GM18502 (cell line): ENCODE measurements at regions not wholly inside any gene's neighbourhood (a gene's known extent, or its start where the extent isn't known, plus 50 kb on each side); places are given as distances from the start of the nearest gene placed in this dataset.

Experiments
- ATAC-seq: cut with Tn5 transposase; IDR thresholded peaks from one replicate; pipeline ENCODE4 v1.9.1; 2021; ENCODE audit warnings: mild to moderate bottlenecking; ENCODE audit not compliant: unreplicated experiment, poor library complexity

DNA sequence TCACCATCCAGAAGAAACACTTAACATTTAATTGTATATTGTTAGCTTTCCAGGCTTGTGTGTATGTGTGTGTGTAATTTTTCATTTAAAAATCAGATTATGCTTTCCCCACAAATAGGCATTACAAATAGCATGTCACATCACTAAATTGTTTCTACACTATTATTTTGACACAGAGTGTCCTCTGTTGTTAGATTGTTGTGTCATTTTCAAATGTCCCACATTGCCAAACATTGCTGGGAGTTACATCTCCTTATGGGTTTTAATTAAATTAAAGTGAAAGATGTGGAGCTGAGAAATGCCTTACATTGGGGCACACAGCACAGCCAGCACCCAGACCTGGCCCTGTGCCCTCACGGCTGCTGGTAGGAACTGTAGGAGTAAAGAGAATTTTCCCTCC lies 295.6 kb downstream of the ZEB1 start:
- ATAC-seq = no peak

DNA sequence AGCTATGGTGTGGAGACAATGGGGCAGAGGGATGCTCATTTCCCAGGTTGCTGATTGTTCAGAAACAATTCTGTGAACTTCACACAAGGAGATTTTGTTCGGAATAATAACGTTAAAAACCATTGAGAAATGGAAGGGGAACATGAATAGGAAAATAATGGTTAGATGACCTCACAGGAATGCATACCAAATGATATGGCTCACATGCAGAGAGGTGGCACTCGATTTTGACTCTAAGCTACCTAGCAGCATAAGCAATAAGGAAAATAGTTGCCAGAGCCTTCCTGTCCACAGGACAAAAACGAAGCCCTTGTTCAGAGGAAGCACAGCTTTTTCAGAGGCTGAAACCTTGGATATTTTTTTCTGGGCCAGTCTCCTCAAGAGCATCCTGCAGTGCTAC lies 293.1 kb downstream of the ZEB1 start:
- no peak for ATAC-seq

- ATAC-seq = no peak
These were observed 292.1 kb downstream of the ZEB1 start for GRCh38 chr10:31611161-31611560.

DNA sequence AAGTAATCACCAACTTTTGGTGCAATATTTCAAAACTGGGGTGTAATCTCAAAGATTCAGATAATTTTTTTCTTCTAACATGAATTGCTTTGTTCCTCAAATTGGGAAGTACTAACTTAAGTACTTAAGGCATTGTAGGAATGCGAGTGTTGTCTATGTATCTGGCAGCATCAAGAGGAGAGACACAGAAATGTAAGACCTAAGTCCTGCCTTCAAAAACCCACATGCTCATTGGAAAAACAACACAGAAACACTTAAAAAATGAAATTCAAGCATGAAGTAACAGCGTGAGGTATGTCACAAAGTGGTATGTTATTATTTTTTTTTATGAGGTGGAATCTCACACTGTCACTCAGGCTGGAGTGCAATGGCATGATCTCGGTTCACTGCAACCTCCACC lies 288.5 kb downstream of the ZEB1 start:
- no peak for ATAC-seq

GRCh38 chr10:31606841-31607240 lies 287.8 kb downstream of the ZEB1 start:
- no peak for ATAC-seq

DNA sequence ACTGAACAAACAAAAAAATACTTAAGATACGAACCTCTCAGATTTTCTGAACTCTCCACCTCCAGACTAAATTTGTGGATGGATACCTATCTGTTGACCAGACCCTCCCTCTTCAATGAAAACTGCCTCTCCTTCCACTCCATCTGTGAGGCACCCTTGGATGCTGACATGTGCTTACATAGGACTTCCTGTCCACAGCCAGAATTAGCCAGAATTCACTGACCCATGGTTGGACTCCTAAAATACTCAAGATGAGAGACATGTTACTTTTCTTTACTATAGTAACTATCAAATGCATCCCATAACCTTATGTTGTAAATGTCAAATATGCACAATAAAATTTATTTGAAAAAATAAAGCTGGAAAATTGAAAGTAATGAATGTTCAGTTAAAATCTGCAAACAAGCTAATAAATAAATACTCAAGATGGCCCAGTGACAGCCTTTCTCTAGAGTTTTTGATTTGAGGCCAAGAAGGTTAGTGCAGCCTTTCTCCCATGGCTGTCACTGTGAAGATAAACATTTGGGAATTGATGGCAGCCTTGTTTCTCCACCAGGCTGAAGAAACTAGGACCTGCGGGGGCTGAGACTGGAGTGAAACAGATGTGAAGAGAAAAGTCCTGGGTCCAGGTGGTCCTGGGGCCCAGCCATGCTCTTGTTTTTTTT lies 287.0 kb downstream of the ZEB1 start:
- no peak for ATAC-seq

DNA sequence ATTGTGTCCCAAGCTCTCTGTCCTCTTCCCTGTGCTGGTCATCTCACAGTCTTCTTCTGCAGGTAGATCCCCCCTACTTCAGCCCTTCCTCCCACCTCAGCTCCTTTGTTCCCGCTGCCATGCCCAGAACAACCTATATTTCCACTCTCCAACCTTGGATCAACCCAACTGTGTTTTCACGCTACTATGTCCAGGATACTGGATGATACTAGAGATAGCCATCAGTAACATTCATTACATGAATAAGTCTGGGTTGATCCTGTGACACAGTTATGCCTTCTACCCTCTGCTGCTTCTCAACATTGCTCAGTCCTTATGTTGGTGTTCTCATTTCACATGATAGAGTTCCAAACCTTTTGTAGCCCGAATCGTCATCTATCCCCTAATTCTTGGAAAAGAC lies 286.4 kb downstream of the ZEB1 start:
- no peak for ATAC-seq

DNA sequence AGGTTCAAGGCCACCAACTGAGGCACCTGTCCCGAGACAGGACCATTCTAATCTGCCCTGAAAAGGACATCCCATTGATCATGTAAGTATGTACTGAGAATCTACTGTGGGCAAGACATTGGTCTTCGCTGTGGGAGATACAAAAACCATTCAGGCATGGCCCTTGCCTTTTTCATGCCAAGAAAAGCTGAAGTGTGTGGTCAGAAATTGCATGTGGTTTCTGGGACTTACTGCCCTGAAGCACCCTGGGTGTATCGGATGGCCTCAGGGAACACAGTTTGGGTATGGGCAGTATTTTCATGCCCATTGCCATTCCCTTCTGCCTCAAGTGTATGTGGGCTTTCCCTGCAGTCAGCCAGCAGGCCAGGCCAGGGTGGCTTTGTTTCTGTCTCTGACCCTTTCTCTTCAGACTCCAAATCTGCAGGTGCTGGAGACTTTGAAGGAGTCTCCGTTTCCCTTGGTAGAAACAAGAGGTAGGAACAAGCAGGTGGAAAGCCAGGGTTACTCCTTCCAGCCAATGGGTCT lies 285.7 kb downstream of the ZEB1 start:
- ATAC-seq = no peak

DNA sequence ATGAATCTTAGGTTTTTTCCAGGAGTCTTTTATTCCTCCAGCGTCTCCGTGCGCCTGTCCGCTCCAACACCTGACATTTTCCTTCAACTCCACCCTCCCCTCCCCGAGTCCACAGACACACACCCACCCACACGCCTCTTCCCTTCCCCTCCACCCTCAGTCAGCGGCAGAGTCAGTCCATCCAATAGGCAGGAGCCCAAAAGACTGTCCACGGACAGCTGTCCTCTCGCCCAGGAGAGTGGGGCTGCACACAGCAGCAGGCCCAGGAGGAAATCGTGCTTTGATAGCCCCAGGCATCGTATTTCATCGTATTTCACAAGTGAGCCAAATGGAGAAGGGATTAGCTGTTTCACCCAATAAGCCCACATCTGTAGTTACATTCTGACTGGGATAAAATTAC lies 285.1 kb downstream of the ZEB1 start:
- ATAC-seq = no peak

- peak; percentile 98 for ATAC-seq
These were observed 284.4 kb downstream of the ZEB1 start for GRCh38 chr10:31603235-31604087.

- no peak for ATAC-seq
These were observed 283.7 kb downstream of the ZEB1 start for GRCh38 chr10:31602541-31603234.

DNA sequence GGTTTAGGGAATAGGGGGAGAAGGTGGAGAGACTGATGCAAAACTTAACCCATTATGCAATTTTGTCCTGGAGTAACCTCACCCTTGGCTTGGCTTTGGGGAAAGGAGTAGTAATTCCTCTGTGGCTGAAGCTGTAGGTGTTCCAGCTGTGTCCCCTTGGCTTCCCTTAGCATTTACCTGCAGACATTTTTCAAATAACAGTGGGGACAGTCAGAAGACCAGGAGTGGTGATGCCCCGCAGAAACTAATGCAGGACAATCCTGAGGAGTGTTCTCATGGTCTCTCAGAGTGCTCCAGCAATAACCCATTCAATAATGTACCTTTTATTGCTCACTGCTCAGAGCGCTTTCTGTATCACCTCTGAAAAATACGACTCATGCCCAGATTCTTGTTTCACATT lies 282.1 kb downstream of the ZEB1 start:
- no peak for ATAC-seq

DNA sequence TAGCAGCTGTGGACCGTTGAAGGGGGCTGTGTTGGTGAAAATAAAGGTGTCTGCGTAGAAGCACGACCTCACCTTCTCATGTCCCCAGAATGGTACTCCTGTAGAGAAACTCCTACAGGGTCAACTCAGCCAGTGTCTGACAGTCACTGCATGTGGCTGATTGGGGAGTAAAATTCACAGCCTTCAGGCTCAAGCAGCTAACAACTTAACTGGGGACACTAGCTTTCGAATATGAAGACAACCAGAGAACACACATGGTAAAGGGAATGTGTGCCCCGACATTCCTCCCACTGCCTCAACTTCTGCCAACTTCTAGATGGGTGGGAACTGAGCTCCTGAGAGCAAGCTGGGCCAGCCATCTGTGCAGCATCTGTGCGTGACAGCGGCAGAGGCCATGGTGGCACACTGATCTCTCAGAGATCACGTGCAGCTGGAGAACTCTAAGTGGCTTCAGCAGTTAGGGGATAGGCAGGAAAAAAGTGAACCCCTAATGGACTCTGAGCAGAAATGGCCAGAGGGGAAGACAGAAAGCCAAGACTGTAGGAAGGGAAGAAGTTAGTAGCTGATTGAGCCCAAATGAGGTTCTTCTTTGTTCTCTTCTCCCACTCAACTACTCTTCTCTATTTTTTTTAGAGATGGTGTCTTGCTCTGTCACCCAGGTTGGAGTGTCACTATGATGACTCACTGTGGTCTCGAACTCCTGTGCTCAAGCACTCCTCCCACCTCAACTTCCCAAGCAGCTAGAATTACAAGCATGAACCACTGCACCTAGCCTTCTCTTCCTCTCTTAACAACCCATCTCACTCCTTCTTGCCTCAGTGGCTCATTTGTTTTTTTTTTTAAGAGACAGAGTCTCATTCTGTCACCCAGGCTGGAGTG lies 280.8 kb downstream of the ZEB1 start:
- ATAC-seq = no peak

DNA sequence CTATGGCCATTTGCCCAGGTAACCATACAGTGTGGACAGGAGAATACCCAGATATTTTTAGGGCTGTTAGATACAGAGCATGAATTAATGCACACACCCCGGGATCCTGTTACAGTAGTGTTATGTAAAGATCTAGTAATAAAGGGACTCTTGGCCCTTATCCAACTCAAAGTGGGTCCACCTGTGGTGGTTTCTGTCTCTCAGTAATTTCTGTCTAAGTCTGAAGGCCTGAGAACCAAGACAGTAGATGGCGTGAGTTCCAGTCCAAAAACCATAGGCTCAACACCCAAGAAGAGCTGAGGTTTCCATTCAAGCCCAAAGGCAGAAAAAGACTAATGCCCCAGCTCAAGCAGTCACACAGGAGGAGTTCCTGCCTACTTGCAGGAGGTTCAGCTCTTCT lies 277.7 kb downstream of the ZEB1 start:
- ATAC-seq = no peak

- ATAC-seq = no peak
These were observed 277.0 kb downstream of the ZEB1 start for GRCh38 chr10:31595992-31596391.

GRCh38 chr10:31594347-31594873 lies 275.4 kb downstream of the ZEB1 start:
- ATAC-seq = no peak

- no peak for ATAC-seq
These were observed 274.1 kb downstream of the ZEB1 start for GRCh38 chr10:31593124-31593523.

- no peak for ATAC-seq
These were observed 272.6 kb downstream of the ZEB1 start for GRCh38 chr10:31591569-31591968.

GRCh38 chr10:31590023-31590800 lies 271.2 kb downstream of the ZEB1 start:
- no peak for ATAC-seq
